ENCODE measurements at regions not wholly inside any gene's neighbourhood (a gene's known extent, or its start where the extent isn't known, plus 50 kb on each side); places are given as distances from the start of the nearest gene placed in this dataset.

DNA sequence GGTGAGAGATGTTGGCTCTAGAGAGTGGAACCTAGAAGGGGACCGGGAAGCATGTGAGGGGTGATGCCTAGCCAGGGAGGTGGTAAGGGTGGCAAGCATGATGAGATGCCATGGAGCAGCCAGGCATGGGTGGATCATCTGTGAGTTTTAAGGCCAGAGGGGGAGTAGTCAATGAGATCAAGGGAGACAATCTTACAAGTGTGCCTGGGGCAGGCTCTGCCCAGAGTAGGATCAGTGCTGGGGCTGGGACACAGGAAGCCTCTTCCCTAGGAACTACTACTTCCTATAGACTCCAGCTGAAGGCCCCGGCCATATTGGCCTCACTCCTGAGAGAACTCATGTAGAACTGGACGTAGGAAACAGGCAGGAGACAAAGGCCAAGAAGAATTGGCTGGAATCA, 192.4 kb upstream of the CSF3R start:
- no peak for DNase-seq

GRCh38 chr1:36673202-36673601, 190.5 kb upstream of the CSF3R start:
- DNase-seq: no peak

DNA sequence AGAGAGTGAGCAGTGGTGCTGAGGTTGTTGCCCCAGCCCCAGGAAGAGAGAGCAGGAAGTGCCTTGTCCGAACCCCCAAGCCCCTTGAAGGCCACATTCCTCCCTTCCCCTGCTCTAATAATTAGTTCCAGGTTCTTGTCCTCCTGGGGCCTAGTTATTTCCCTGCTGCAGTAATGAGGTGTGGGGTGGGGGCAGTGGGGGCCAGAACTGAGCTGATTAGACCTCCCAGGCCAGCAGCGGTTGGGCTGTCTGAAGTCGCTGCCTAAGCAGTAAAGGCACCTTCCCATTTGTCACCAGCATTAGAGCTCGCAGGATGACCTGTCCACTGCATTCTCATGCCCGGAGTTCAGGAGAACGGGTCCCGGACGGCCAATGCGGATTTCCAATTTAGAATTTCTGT, 186.5 kb upstream of the CSF3R start:
- DNase-seq: no peak

DNA sequence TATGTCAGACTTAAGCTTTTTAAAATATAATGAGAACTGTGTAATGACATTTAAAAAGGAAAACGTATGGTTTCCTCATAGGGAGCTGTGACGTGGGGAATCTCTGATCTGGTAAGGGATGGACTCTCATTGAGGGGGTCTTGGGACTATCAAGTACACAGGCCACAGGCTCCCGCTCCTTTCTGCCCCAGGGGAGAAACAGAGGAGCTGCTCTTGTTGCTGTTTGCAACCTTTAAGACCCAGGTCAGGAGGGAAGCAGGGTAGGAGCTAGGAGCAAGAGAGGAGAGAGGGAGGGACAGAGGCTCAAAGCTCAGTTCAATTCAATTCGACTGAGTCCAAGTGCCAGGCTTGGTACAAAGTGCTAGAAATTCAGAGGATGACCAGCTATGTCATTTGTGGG, 185.1 kb upstream of the CSF3R start:
- DNase-seq: no peak

DNA sequence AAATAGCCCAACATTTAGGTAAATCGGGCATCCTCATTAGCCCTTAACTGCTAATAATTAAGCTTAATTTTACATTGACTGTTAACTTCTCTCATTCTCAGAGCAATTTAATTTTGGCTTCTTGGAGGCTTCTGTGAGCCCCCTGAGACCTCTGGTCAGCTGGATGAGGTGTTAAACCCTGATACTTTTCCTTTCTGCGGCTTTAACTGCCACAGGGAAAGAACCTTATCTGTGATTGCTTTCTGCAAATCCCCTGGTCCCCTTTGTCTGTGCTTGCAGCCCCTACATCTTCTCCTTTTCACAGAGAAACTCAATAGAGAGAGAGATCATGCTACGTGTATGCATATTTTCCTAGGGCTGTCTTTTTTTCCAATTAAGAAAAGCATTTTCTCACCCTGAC, 184.5 kb upstream of the CSF3R start:
- no peak for DNase-seq

DNA sequence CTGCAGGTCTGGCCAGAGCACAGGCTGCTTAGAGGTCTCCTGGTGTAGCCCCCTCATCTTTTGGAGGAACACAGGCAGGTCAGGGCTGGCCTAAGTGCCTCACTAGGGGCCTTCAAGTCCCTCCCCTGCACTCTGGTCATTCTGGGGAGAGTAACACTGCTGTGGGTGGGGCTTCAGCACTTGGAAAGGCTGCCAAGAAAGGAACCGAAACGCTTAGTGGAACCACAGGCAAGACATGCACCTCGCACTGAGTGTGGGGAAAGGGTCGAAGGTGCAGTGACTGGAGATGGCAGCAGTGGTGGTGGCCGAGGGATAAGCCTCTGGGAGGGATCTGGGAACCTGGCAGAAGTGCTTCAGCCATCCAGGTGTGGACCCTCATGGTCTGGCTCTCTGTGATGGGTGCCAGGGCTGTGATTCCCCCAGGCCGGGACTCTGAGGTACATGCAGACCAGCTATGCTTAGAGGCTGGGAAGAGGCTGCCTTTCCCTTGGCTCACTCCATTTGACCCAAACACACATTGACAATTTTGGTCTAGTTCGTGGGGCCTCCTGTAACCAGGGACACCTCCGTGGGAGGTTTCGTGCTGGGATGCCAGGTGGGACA, 182.9 kb upstream of the CSF3R start:
- DNase-seq: no peak

GRCh38 chr1:36664571-36665287, 182.0 kb upstream of the CSF3R start:
- no peak for DNase-seq

- DNase-seq: no peak
These were observed 181.2 kb upstream of the CSF3R start for GRCh38 chr1:36663772-36664430.

GRCh38 chr1:36658838-36659237, 176.1 kb upstream of the CSF3R start:
- DNase-seq: no peak

DNA sequence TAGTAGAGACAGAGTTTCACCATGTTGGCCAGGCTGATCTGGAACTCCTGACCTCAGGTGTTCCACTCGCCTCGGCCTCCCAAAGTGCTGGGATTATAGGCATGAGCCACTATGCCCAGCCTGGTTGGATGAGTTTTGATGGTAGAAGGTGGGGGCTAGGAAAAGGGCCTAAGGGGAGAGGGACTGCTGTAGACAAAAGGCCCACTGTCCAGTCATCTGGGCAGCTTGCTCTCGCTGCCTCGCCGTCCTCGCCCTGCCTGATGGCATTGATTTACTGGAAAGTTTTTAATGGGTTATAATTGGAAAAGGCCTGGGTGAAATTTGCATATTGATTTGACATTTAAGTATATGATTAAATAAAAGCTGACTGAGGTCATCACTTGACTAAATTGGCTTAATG, 175.1 kb upstream of the CSF3R start:
- DNase-seq: no peak

DNA sequence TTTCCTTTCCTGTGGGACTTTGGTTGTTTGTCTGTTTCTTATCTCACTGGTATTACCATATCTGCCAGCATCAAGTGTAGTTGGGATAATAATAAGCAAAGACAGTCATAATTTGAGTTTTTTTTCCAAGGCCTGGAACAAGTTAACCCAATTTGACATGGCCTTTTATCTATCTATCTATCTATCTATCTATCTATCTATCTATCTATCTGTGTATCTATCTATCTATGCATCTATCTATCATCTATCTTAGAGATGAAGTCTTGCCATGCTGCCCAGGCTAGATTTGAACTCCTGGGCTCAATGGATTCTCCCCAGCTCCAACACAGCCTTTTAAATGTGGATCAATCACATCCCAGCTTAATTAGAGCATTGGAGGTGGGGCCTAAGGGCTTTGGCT, 174.1 kb upstream of the CSF3R start:
- DNase-seq: no peak

GRCh38 chr1:36656271-36656670, 173.6 kb upstream of the CSF3R start:
- no peak for DNase-seq

DNA sequence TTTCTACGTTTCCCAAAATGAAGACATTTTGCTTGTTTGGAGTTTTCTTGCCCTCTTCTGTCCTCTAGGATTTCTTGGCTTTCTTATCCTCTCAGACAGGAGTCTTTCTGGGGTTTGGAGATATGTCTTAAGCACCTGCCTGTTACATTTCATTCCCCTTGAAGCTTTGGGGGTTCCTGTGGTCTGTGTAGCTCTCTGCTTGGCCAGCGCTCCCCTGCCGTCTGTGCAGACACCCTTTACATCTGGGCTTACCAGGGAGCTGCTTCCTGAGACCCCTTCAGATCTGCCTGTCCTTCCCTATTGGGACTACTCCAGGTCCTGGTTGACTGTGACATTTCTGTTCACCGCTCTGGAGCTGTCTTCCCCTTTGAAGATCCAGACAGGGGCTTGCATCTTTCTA, 171.9 kb upstream of the CSF3R start:
- no peak for DNase-seq

DNA sequence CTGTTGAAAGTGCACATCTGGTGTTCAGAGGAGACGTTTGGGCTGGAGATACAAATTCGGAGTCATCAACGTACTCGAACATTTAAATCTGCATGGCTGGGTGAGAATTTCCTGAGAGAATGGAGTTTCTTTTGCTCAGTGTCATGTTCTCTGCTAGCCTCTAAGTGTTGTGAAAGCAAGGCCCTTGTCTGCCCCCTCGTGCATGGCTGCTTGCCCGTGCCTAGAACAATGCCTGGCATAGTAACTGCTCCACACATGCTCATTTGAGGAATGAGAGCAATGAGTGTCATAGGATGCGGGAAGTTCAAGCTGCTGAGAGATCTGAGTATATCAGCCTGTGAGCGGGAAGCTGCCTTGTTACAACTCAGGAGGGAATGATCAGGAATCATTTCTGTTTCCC, 171.1 kb upstream of the CSF3R start:
- no peak for DNase-seq

DNA sequence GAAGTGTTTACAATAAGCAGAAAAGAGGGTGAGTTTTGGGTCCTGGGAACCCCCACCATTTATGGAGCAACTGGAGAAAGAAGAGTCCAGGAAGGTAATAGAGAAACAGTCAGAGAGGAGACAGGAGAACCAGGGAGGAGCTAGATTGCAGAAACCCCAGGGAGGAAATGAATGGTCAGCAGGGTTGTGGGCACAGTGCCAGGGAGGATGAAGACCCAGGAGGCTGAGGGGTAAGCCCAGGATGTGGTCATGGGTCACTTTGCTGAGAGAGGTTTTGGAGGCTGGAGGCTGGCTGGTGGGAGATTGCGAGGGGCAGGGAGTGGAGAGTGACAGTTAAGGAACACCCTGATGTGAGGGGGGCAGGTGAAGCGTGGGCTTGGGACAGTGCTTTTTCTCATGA, 169.9 kb upstream of the CSF3R start:
- DNase-seq: no peak

- no peak for DNase-seq
These were observed 169.3 kb upstream of the CSF3R start for GRCh38 chr1:36652011-36652410.

DNA sequence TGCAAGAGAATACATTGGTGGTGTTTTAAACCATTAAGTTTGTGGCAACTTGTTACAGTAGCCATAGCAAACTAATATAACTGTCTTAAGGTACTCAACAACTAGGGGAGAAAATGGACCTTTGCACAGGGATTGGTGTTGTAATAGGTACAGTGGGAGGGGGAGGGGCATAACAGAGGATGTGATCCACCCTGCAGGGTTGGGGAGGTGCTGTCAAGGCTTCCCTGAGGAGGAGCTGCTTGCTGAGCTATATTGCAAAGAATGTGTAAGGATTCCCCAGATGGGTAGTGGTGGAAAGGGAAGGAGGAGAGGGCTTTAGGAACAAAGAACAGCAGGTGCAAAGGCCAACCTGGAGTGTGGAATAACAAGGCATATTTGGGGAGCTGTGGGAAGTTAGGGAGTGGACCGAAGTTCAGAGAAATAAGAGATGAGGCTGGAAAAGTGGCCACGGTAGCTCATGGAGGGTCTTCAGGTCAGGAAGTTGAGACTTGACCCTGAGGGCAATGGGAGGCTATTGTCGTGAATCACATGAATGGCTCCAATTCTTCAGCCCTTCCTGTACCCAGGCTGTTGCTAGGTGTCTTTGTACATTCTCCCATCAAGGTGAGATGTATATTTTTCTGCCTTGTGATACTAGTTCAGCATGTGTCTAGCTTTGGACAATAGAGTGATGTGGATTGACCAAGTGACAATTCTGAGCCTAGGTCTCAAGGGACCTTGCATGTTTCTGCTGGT, 168.6 kb upstream of the CSF3R start:
- DNase-seq: no peak

DNA sequence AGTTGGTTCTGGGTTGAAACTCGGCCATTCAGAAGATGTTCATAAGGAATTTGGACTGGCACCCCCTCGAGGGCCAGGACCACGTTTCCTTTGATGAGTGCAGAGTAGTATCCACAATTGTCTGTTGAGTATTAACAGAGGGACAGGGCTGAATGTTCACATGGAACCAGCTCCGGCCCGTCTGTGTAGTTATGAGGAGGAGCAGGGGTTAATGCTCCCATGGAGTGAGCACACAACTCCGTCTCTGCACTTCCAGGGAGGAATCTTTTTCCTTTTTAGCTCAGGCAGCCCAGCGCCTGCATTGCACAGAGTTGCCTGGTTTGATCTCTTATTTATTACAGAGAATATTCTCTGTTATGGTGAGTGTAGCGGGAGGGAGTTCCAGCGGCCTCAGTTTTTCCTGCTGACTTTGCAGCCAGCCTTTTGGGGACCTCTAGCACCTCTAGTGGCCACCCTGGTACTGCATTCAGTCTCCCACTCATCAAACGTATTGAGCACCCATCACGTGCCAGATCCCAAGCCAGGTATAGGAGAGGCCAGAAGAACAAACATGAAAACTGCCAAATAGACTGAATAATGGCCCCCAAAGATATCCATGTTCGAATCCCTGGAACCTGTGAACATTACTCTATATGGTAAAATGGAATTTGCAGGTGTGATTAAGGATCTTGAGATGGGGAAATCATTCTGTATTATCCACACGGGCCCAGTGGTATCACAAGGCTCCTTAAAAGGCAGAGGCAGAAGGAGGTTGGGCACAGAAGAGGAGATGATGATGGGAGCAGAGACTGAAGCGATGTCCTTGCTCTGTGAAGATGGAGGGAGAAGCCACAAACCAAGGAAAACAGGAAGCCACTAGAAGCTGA, 167.7 kb upstream of the CSF3R start:
- peak; percentile 59 to 60 for DNase-seq

GRCh38 chr1:36645867-36646266, 163.2 kb upstream of the CSF3R start:
- no peak for DNase-seq

DNA sequence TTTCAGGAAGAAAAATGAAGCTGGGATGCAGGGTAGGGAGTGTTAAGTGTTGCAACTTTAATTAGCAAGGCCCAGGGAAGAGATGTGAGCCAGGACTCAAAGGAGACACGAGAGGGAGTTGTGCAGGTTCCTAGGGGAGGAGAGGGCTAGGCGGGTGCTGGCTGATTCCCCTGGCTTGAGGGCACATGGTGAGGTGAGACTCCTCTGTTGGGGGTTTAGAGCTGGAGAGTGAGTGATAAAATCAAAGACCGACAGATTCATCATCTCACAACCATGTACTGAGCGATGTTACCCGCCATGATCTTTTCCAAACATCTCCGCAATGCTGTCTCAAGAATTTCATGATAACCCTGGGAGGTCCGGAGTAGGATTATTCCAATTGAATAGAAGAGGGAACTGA, 161.8 kb upstream of the CSF3R start:
- no peak for DNase-seq

- no peak for DNase-seq
These were observed 160.9 kb upstream of the CSF3R start for GRCh38 chr1:36643371-36644270.

GRCh38 chr1:36642802-36643201, 160.1 kb upstream of the CSF3R start:
- no peak for DNase-seq
